ENCODE measurements at regions not wholly inside any gene's neighbourhood (a gene's known extent, or its start where the extent isn't known, plus 50 kb on each side); places are given as distances from the start of the nearest gene placed in this dataset.

DNA sequence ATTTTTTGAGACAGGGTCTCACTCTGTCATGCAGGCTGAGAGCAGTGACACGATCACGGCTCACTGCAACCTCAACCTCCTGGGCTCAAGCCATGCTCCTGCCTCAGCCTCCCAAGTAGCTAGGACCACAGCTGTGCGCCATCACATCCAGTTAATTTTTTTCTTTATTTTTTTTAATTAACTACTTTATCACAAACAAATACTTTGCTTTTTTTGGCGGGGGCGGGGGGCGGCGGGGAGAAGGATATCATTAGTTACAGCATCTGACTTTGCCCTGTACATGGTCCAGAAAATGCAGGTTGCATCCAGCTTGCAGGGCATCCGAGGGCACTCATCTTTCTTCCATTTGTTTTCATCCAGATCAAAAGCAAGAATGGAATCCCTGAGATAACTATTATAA, 201.8 kb upstream of the IER5L start:
- no TSS peak for BruUV-seq (replicated peaks)
- intact Hi-C loops (cut with micrococcal nuclease) (no loop called here), dilution Hi-C loops (cut with MboI; ENCODE audit: extremely low pct_ligation_motif_present, low sequenced_read_pairs) (no loop called here)
- FAIRE-seq (no peak), DNase-seq (ENCODE audit: low read depth, low spot score) (no peak)
- ChIA-PET POLR2A (no interaction called here), CTCF (interaction anchor here (1.2 to 1.4 kb wide), 2 partner anchors 43 to 241 kb away, joined by 3 read pairs; no protein-coding TSS in a partner anchor)
- Histone ChIP-seq H2AFZ (ENCODE audit: low read depth, low read length) (no peak overlapping the region), H3K9me1 (replicated peaks; ENCODE audit: control insufficient read depth, extremely low read depth, insufficient read depth, low read length) (no peaks in the 10 kb centered on the region), H3K4me2 (ENCODE audit: insufficient read depth, low read length) (no peak overlapping the region), H3K9ac (replicated peaks; ENCODE audit: extremely low read depth, insufficient read depth, low read length) (no peak overlapping the region), H3K4me3 (replicated peaks in 1 of 3; ENCODE audit: insufficient read depth in 1 of 3, low read depth in 1 of 3, low read length in 3 of 3) (no peak overlapping the region), H4K20me1 (replicated peaks; ENCODE audit: control insufficient read depth, extremely low read depth, insufficient read depth, low read length) (no peaks in the 10 kb centered on the region), H3K27me3 (ENCODE audit: control insufficient read depth in 2 of 2, insufficient read depth in 2 of 2, low read length in 2 of 2) (no peaks in the 10 kb centered on the region), H3K9me3 (replicated peaks; ENCODE audit: control insufficient read depth, insufficient read depth, low read length) (no peaks in the 10 kb centered on the region), H3K79me2 (ENCODE audit: control insufficient read depth, insufficient read depth, low read length) (no peaks in the 10 kb centered on the region), H3K27ac (ENCODE audit: insufficient read depth, low read depth, low read length) (no peak overlapping the region), H3K36me3 (ENCODE audit: control insufficient read depth in 2 of 2, extremely low read depth in 1 of 2, insufficient read depth in 2 of 2, low read length in 2 of 2) (no peaks in the 10 kb centered on the region), H3K4me1 (ENCODE audit: control insufficient read depth, extremely low read depth, insufficient read depth, low read length) (peaks cover 2% of the 10 kb centered on the region)
- TF ChIP-seq FOS (IDR thresholded peaks at IDR 0.05; ENCODE audit: borderline replicate concordance, insufficient read depth, low read length) = no peak
- TF ChIP-seq, protein P1, sequence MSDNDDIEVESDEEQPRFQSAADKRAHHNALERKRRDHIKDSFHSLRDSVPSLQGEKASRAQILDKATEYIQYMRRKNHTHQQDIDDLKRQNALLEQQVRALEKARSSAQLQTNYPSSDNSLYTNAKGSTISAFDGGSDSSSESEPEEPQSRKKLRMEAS (IDR thresholded peaks at IDR 0.05; ENCODE audit: insufficient read depth, insufficient read length) = no peak
- no peak for TF ChIP-seq MYC (IDR thresholded peaks at IDR 0.05; ENCODE audit: low read depth, low read length)
- TF ChIP-seq POLR2A (IDR thresholded peaks at IDR 0.05; ENCODE audit: low read depth, low read length) = no peak
- no peak for TF ChIP-seq EZH2 (IDR thresholded peaks at IDR 0.05; ENCODE audit: borderline replicate concordance, low read depth, low read length, severe bottlenecking)
- TF ChIP-seq JUN (IDR thresholded peaks at IDR 0.05; ENCODE audit: borderline replicate concordance, insufficient read depth, insufficient read length, low read depth) = no peak
- no peak for TF ChIP-seq GATA2 (IDR thresholded peaks at IDR 0.05; ENCODE audit: insufficient read depth, insufficient read length, low read depth, low read length)
- TF ChIP-seq POLR2AphosphoS5 (IDR thresholded peaks at IDR 0.05; ENCODE audit: insufficient read depth, low read depth, low read length) = no peak

DNA sequence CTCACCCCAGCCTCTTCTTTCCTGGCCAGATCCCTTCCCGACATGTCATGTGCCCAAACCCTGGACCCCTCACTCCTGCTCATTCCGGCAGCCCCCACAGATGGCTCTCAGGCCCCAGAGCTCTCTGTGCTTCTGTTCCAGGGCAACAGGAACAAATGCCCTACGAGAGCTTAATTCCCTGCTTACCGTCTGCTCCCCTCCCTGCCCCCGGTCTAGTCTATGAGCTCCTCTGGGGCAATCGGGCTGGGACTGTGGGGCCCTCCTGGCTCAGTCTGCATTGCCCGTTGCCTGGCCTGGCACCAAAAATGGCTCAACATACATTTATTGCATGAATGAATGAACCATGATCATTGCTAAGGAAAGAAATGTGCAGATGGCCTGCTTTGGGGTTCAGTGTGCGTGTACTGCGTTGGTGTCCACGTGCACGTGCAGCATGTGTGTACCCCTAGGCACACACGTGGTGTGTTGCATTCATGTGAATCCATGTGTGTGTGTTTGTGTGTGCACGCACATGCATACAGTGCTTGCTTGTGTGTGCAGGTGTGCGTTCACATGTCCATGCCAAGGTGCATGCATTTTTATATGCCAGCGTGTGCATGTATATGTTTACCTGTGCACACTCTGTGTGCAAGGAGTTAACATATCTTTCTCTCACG, 201.2 kb upstream of the IER5L start:
- TF ChIP-seq GATA2 (IDR thresholded peaks at IDR 0.05; ENCODE audit: insufficient read depth, insufficient read length, low read depth, low read length) = no peak
- no peak for TF ChIP-seq JUN (IDR thresholded peaks at IDR 0.05; ENCODE audit: borderline replicate concordance, insufficient read depth, insufficient read length, low read depth)
- TF ChIP-seq, protein P1 (IDR thresholded peaks at IDR 0.05; ENCODE audit: insufficient read depth, insufficient read length) = no peak
- TF ChIP-seq POLR2A (IDR thresholded peaks at IDR 0.05; ENCODE audit: low read depth, low read length) = no peak
- no peak for TF ChIP-seq EZH2 (IDR thresholded peaks at IDR 0.05; ENCODE audit: borderline replicate concordance, low read depth, low read length, severe bottlenecking)
- TF ChIP-seq, protein P2, sequence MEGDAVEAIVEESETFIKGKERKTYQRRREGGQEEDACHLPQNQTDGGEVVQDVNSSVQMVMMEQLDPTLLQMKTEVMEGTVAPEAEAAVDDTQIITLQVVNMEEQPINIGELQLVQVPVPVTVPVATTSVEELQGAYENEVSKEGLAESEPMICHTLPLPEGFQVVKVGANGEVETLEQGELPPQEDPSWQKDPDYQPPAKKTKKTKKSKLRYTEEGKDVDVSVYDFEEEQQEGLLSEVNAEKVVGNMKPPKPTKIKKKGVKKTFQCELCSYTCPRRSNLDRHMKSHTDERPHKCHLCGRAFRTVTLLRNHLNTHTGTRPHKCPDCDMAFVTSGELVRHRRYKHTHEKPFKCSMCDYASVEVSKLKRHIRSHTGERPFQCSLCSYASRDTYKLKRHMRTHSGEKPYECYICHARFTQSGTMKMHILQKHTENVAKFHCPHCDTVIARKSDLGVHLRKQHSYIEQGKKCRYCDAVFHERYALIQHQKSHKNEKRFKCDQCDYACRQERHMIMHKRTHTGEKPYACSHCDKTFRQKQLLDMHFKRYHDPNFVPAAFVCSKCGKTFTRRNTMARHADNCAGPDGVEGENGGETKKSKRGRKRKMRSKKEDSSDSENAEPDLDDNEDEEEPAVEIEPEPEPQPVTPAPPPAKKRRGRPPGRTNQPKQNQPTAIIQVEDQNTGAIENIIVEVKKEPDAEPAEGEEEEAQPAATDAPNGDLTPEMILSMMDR (IDR thresholded peaks at IDR 0.05; ENCODE audit: extremely low read depth in 1 of 2, insufficient read depth in 1 of 2, low read depth in 1 of 2, low read length in 2 of 2) = no peak
- no peak for TF ChIP-seq POLR2AphosphoS5 (IDR thresholded peaks at IDR 0.05; ENCODE audit: insufficient read depth, low read depth, low read length)
- no peak for TF ChIP-seq FOS (IDR thresholded peaks at IDR 0.05; ENCODE audit: borderline replicate concordance, insufficient read depth, low read length)
- no peak for TF ChIP-seq MYC (IDR thresholded peaks at IDR 0.05; ENCODE audit: low read depth, low read length)
- POLR2A ChIA-PET = no interaction called here
- dilution Hi-C loops (cut with MboI; ENCODE audit: extremely low pct_ligation_motif_present, low sequenced_read_pairs) (no loop called here), intact Hi-C loops (cut with micrococcal nuclease) (no loop called here)
- Histone ChIP-seq H3K9ac (replicated peaks; ENCODE audit: extremely low read depth, insufficient read depth, low read length) (no peak overlapping the region), H4K20me1 (replicated peaks; ENCODE audit: control insufficient read depth, extremely low read depth, insufficient read depth, low read length) (no peaks in the 10 kb centered on the region), H3K9me1 (replicated peaks; ENCODE audit: control insufficient read depth, extremely low read depth, insufficient read depth, low read length) (no peaks in the 10 kb centered on the region), H3K4me3 (replicated peaks in 1 of 3; ENCODE audit: insufficient read depth in 1 of 3, low read depth in 1 of 3, low read length in 3 of 3) (no peak overlapping the region), H3K79me2 (ENCODE audit: control insufficient read depth, insufficient read depth, low read length) (no peaks in the 10 kb centered on the region), H3K27me3 (ENCODE audit: control insufficient read depth in 2 of 2, insufficient read depth in 2 of 2, low read length in 2 of 2) (no peaks in the 10 kb centered on the region), H2AFZ (ENCODE audit: low read depth, low read length) (no peak overlapping the region), H3K9me3 (replicated peaks; ENCODE audit: control insufficient read depth, insufficient read depth, low read length) (no peaks in the 10 kb centered on the region), H3K4me2 (ENCODE audit: insufficient read depth, low read length) (no peak overlapping the region), H3K27ac (ENCODE audit: insufficient read depth, low read depth, low read length) (no peak overlapping the region), H3K36me3 (ENCODE audit: control insufficient read depth in 2 of 2, extremely low read depth in 1 of 2, insufficient read depth in 2 of 2, low read length in 2 of 2) (no peaks in the 10 kb centered on the region), H3K4me1 (ENCODE audit: control insufficient read depth, extremely low read depth, insufficient read depth, low read length) (peaks cover 2% of the 10 kb centered on the region)
- no peak for DNase-seq (ENCODE audit: low read depth, low spot score)
- CTCF ChIA-PET = interaction anchor here (1.2 to 1.4 kb wide), 2 partner anchors 43 to 241 kb away, joined by 3 read pairs; no protein-coding TSS in a partner anchor
- FAIRE-seq = no peak
- no TSS peak for BruUV-seq (replicated peaks)

Data from endothelial cell of umbilical vein (primary cell).